DMS 273 treated with DMSO at 0.1 percent for 48 hours (cell line): ENCODE measurements at regions not wholly inside any gene's neighbourhood (a gene's known extent, or its start where the extent isn't known, plus 50 kb on each side); places are given as distances from the start of the nearest gene placed in this dataset.
"Not testable (repeated sequence)": the region's sequence is repeated elsewhere in the genome, so short reads cannot be mapped to it uniquely, and the experiment has no call there.

ENCODE experiments used
- DNase-seq: peaks from one replicate; lab custom pipeline; 2025; lab: John Stamatoyannopoulos, UW

GRCh38 chr3:26068890-26069289 is 279.0 kb downstream of the OXSM start:
- DNase-seq: no peak

- no peak for DNase-seq
Observed at GRCh38 chr3:26070854-26071253, 281.0 kb downstream of the OXSM start.

GRCh38 chr3:26074080-26074479 is 284.2 kb downstream of the OXSM start:
- DNase-seq: no peak

GRCh38 chr3:26078539-26078938 is 288.6 kb downstream of the OXSM start:
- DNase-seq: no peak

GRCh38 chr3:26081166-26081565 is 291.3 kb downstream of the OXSM start:
- no peak for DNase-seq

- DNase-seq: no peak
Observed at GRCh38 chr3:26081806-26082205, 291.9 kb downstream of the OXSM start.

GRCh38 chr3:26082911-26083310 is 293.0 kb downstream of the OXSM start:
- DNase-seq: no peak

GRCh38 chr3:26084629-26085028 is 294.7 kb downstream of the OXSM start:
- no peak for DNase-seq

- DNase-seq: no peak
Observed at GRCh38 chr3:26087751-26088150, 297.9 kb downstream of the OXSM start.

GRCh38 chr3:26089249-26089648 is 299.4 kb downstream of the OXSM start:
- no peak for DNase-seq

- DNase-seq: no peak
Observed at GRCh38 chr3:26090589-26090988, 300.7 kb downstream of the OXSM start.

- no peak for DNase-seq
Observed at GRCh38 chr3:26091096-26091495, 301.2 kb downstream of the OXSM start.

GRCh38 chr3:26091626-26092025 is 301.7 kb downstream of the OXSM start:
- no peak for DNase-seq

GRCh38 chr3:26097111-26097510 is 307.2 kb downstream of the OXSM start:
- DNase-seq: not testable (repeated sequence)

- DNase-seq: no peak
Observed at GRCh38 chr3:26099692-26100091, 309.8 kb downstream of the OXSM start.

- DNase-seq: no peak
Observed at GRCh38 chr3:26100176-26100575, 310.3 kb downstream of the OXSM start.

- DNase-seq: no peak
Observed at GRCh38 chr3:26102376-26102775, 312.5 kb downstream of the OXSM start.

- DNase-seq: no peak
Observed at GRCh38 chr3:26104851-26105251, 315.0 kb downstream of the OXSM start.

GRCh38 chr3:26105261-26105660 is 315.4 kb downstream of the OXSM start:
- DNase-seq: no peak

- no peak for DNase-seq
Observed at GRCh38 chr3:26106228-26106627, 316.3 kb downstream of the OXSM start.

GRCh38 chr3:26108846-26109489 is 319.1 kb downstream of the OXSM start:
- DNase-seq: no peak

GRCh38 chr3:26114851-26115250 is 325.0 kb downstream of the OXSM start:
- no peak for DNase-seq

GRCh38 chr3:26118165-26118564 is 328.3 kb downstream of the OXSM start:
- DNase-seq: no peak

GRCh38 chr3:26132942-26133341 is 343.1 kb downstream of the OXSM start:
- DNase-seq: no peak

- DNase-seq: no peak
Observed at GRCh38 chr3:26141296-26141695, 351.4 kb downstream of the OXSM start.
